CD4-positive, CD25-positive, alpha-beta regulatory T cell (primary cell): ENCODE measurements at regions not wholly inside any gene's neighbourhood (a gene's known extent, or its start where the extent isn't known, plus 50 kb on each side); places are given as distances from the start of the nearest gene placed in this dataset.

ENCODE experiments used
- ATAC-seq, 2 donors: fragments of 150-1000 bp; cut with Tn5 transposase; one replicate each; pipeline ENCODE4 v1.10.0; 2021; ENCODE audit warnings: low read depth in 2 of 2, moderate number of reproducible peaks in 2 of 2, moderate library complexity in 1 of 2
- DNase-seq, 3 donors: peaks; one replicate each; pipeline versions ENCODE4 v3.0.0 to v3.0.0-alpha.2; 2012 to 2022; ENCODE audit warnings: mixed read lengths in 1 of 3
- H3K27ac ChIP-seq: one replicate; pipeline ENCODE4 v1.7.0; 2013; ENCODE audit warnings: mild to moderate bottlenecking, low read length; ENCODE audit not compliant: insufficient read depth, poor library complexity, severe bottlenecking
- H3K27me3 ChIP-seq: one replicate; pipeline ENCODE4 v1.7.0; 2013; ENCODE audit warnings: low read length; ENCODE audit not compliant: control insufficient read depth, insufficient read depth
- H3K36me3 ChIP-seq: one replicate; pipeline ENCODE4 v1.7.0; 2013; ENCODE audit warnings: mild to moderate bottlenecking, low read length, moderate library complexity; ENCODE audit not compliant: control insufficient read depth, insufficient read depth
- H3K4me1 ChIP-seq: 2 replicates; pipeline ENCODE4 v1.7.0; 2013; ENCODE audit warnings: mild to moderate bottlenecking, low read length; ENCODE audit not compliant: insufficient read depth, control insufficient read depth, poor library complexity, severe bottlenecking
- H3K4me3 ChIP-seq: one replicate; pipeline ENCODE4 v1.7.0; 2013; ENCODE audit warnings: low read depth, mild to moderate bottlenecking, low read length, moderate library complexity
- H3K9me3 ChIP-seq, 2 experiments: 1 replicate in 1 of 2; 2 replicates in 1 of 2; pipeline ENCODE4 v1.7.0; 2013; ENCODE audit warnings: low read length in 2 of 2, mild to moderate bottlenecking in 1 of 2, moderate library complexity in 1 of 2; ENCODE audit not compliant: control insufficient read depth in 2 of 2
- H3K27ac Mint-ChIP-seq, 3 donors: one replicate each; pipeline ENCODE4 v1.8.0; 2020 to 2022; ENCODE audit warnings: mild to moderate bottlenecking in 3 of 3, mixed read lengths in 3 of 3, moderate library complexity in 2 of 3
- H3K27me3 Mint-ChIP-seq: one replicate; pipeline ENCODE4 v1.8.0; 2022; ENCODE audit warnings: mild to moderate bottlenecking, mixed read lengths
- H3K36me3 Mint-ChIP-seq: one replicate; pipeline ENCODE4 v1.8.0; 2020; ENCODE audit warnings: mixed read lengths
- H3K4me1 Mint-ChIP-seq, 4 donors: one replicate each; pipeline ENCODE4 v1.8.0; 2020 to 2022; ENCODE audit warnings: mixed read lengths in 4 of 4, mild to moderate bottlenecking in 1 of 4
- H3K4me3 Mint-ChIP-seq, 4 donors: one replicate each; pipeline ENCODE4 v1.8.0; 2020 to 2022; ENCODE audit warnings: mild to moderate bottlenecking in 4 of 4, mixed read lengths in 4 of 4, moderate library complexity in 3 of 4
- H3K9me3 Mint-ChIP-seq, 7 donors: one replicate each; pipeline ENCODE4 v1.8.0; 2020 to 2022; ENCODE audit warnings: mixed read lengths in 7 of 7, mild to moderate bottlenecking in 3 of 7, moderate library complexity in 2 of 7

GRCh38 chr2:144063602-144064001 lies 456.3 kb downstream of the ZEB2 start:
- Histone ChIP-seq H3K9me3 (no peaks in the 10 kb centered on the region), H3K36me3 (no peaks in the 10 kb centered on the region), H3K4me1 (no peaks in the 10 kb centered on the region), H3K27me3 (no peaks in the 10 kb centered on the region), H3K27ac (no peak overlapping the region), H3K4me3 (no peak overlapping the region)
- Mint-ChIP-seq H3K27ac (no peak overlapping the region), H3K36me3 (peaks cover 3% of the 10 kb centered on the region), H3K27me3 (peaks cover 4% of the 10 kb centered on the region), H3K4me3 (no peak overlapping the region), H3K9me3 (peaks cover 0 to 2% (median 0%) of the 10 kb centered on the region in 7 donors), H3K4me1 (peaks cover 0 to 4% (median 0%) of the 10 kb centered on the region in 4 donors)
- DNase-seq (no peak), ATAC-seq (no peak)

- Histone ChIP-seq H3K27me3 (no peaks in the 10 kb centered on the region), H3K4me3 (no peak overlapping the region), H3K27ac (no peak overlapping the region), H3K9me3 (no peaks in the 10 kb centered on the region), H3K4me1 (no peaks in the 10 kb centered on the region), H3K36me3 (no peaks in the 10 kb centered on the region)
- H3K4me1 Mint-ChIP-seq: no peaks in the 10 kb centered on the region
- H3K36me3 Mint-ChIP-seq: peaks cover 3% of the 10 kb centered on the region
- H3K4me3 Mint-ChIP-seq: no peak overlapping the region
- no peaks in the 10 kb centered on the region for H3K27me3 Mint-ChIP-seq
- no peak overlapping the region for H3K27ac Mint-ChIP-seq
- no peaks in the 10 kb centered on the region for H3K9me3 Mint-ChIP-seq
- ATAC-seq (no peak), DNase-seq (no peak)
Measured at GRCh38 chr2:144054911-144055310, 465.0 kb downstream of the ZEB2 start.

- H3K9me3 ChIP-seq: no peaks in the 10 kb centered on the region
- H3K4me1 ChIP-seq: no peaks in the 10 kb centered on the region
- Mint-ChIP-seq H3K27me3 (no peaks in the 10 kb centered on the region), H3K4me1 (no peaks in the 10 kb centered on the region), H3K27ac (no peak overlapping the region), H3K36me3 (peaks cover 3% of the 10 kb centered on the region), H3K4me3 (no peak overlapping the region), H3K9me3 (peaks cover 0 to 2% (median 0%) of the 10 kb centered on the region in 7 donors)
- H3K27me3 ChIP-seq: no peaks in the 10 kb centered on the region
- ATAC-seq: no peak
- H3K36me3 ChIP-seq: no peaks in the 10 kb centered on the region
- H3K4me3 ChIP-seq: no peak overlapping the region
- DNase-seq: no peak
- H3K27ac ChIP-seq: no peak overlapping the region
Measured at GRCh38 chr2:144052083-144052482, 467.8 kb downstream of the ZEB2 start.

GRCh38 chr2:144049137-144049536 lies 470.8 kb downstream of the ZEB2 start:
- H3K36me3 Mint-ChIP-seq: peaks cover 6% of the 10 kb centered on the region
- Histone ChIP-seq H3K27ac (no peak overlapping the region), H3K9me3 (no peaks in the 10 kb centered on the region), H3K36me3 (no peaks in the 10 kb centered on the region), H3K4me3 (no peak overlapping the region), H3K27me3 (no peaks in the 10 kb centered on the region), H3K4me1 (no peaks in the 10 kb centered on the region)
- H3K4me1 Mint-ChIP-seq: no peaks in the 10 kb centered on the region
- no peaks in the 10 kb centered on the region for H3K27me3 Mint-ChIP-seq
- no peak overlapping the region for H3K4me3 Mint-ChIP-seq
- ATAC-seq (no peak), DNase-seq (no peak)
- no peak overlapping the region for H3K27ac Mint-ChIP-seq
- peaks cover 0 to 2% (median 0%) of the 10 kb centered on the region in 7 donors for H3K9me3 Mint-ChIP-seq

- H3K36me3 Mint-ChIP-seq: peaks cover 6% of the 10 kb centered on the region
- no peaks in the 10 kb centered on the region for H3K4me1 Mint-ChIP-seq
- no peaks in the 10 kb centered on the region for H3K27me3 ChIP-seq
- H3K27ac ChIP-seq: no peak overlapping the region
- H3K27me3 Mint-ChIP-seq: no peaks in the 10 kb centered on the region
- no peak for ATAC-seq
- H3K4me3 ChIP-seq: no peak overlapping the region
- no peaks in the 10 kb centered on the region for H3K4me1 ChIP-seq
- no peaks in the 10 kb centered on the region for H3K36me3 ChIP-seq
- no peak for DNase-seq
- peaks cover 0 to 2% (median 0%) of the 10 kb centered on the region in 7 donors for H3K9me3 Mint-ChIP-seq
- H3K9me3 ChIP-seq: no peaks in the 10 kb centered on the region
- no peak overlapping the region for H3K27ac Mint-ChIP-seq
- no peak overlapping the region for H3K4me3 Mint-ChIP-seq
Measured at GRCh38 chr2:144048631-144049060, 471.3 kb downstream of the ZEB2 start.

GRCh38 chr2:144042751-144043150 lies 477.2 kb downstream of the ZEB2 start:
- Mint-ChIP-seq H3K36me3 (peaks cover 9% of the 10 kb centered on the region), H3K9me3 (peaks cover 0 to 2% (median 0%) of the 10 kb centered on the region in 7 donors), H3K27ac (no peak overlapping the region), H3K4me1 (peaks cover 0 to 2% (median 0%) of the 10 kb centered on the region in 4 donors), H3K27me3 (no peaks in the 10 kb centered on the region), H3K4me3 (no peak overlapping the region)
- no peaks in the 10 kb centered on the region for H3K4me1 ChIP-seq
- no peaks in the 10 kb centered on the region for H3K27me3 ChIP-seq
- no peaks in the 10 kb centered on the region for H3K9me3 ChIP-seq
- no peak overlapping the region for H3K4me3 ChIP-seq
- DNase-seq (no peak), ATAC-seq (no peak)
- no peak overlapping the region for H3K27ac ChIP-seq
- H3K36me3 ChIP-seq: no peaks in the 10 kb centered on the region

- Mint-ChIP-seq H3K27me3 (no peaks in the 10 kb centered on the region), H3K4me3 (no peak overlapping the region), H3K9me3 (no peaks in the 10 kb centered on the region), H3K4me1 (peaks cover 0 to 2% (median 0%) of the 10 kb centered on the region in 4 donors), H3K27ac (no peak overlapping the region), H3K36me3 (peaks cover 9% of the 10 kb centered on the region)
- DNase-seq: no peak
- Histone ChIP-seq H3K4me3 (no peak overlapping the region), H3K27me3 (no peaks in the 10 kb centered on the region), H3K27ac (no peak overlapping the region), H3K9me3 (no peaks in the 10 kb centered on the region), H3K4me1 (no peaks in the 10 kb centered on the region), H3K36me3 (no peaks in the 10 kb centered on the region)
- no peak for ATAC-seq
Measured at GRCh38 chr2:144041612-144042011, 478.3 kb downstream of the ZEB2 start.

GRCh38 chr2:144040834-144041233 lies 479.1 kb downstream of the ZEB2 start:
- H3K9me3 ChIP-seq: no peaks in the 10 kb centered on the region
- peaks cover 0 to 2% (median 0%) of the 10 kb centered on the region in 7 donors for H3K9me3 Mint-ChIP-seq
- no peaks in the 10 kb centered on the region for H3K36me3 ChIP-seq
- H3K27ac ChIP-seq: no peak overlapping the region
- H3K4me3 ChIP-seq: no peak overlapping the region
- ATAC-seq (no peak), DNase-seq (no peak)
- H3K27ac Mint-ChIP-seq: no peak overlapping the region
- H3K4me3 Mint-ChIP-seq: no peak overlapping the region
- peaks cover 0 to 2% (median 0%) of the 10 kb centered on the region in 4 donors for H3K4me1 Mint-ChIP-seq
- H3K27me3 ChIP-seq: no peaks in the 10 kb centered on the region
- no peaks in the 10 kb centered on the region for H3K27me3 Mint-ChIP-seq
- H3K4me1 ChIP-seq: no peaks in the 10 kb centered on the region
- peaks cover 9% of the 10 kb centered on the region for H3K36me3 Mint-ChIP-seq
